H1 (cell line): ENCODE measurements at regions not wholly inside any gene's neighbourhood (a gene's known extent, or its start where the extent isn't known, plus 50 kb on each side); places are given as distances from the start of the nearest gene placed in this dataset.

Experiments used
- CTCF ChIA-PET: fragments of 300-600 bp; sonication (Branson Sonifier 250); formaldehyde crosslinking; loops from one replicate; lab custom pipeline; 2021; ENCODE audit not compliant: partially characterized antibody; lab: Charles Lee
- POLR2A ChIA-PET: fragments of 300-600 bp; sonication (Branson Sonifier 250); formaldehyde crosslinking; loops from one replicate; lab custom pipeline; 2021; ENCODE audit warnings: inconsistent platforms; ENCODE audit not compliant: partially characterized antibody; lab: Charles Lee
- DNase-seq, 2 experiments: peaks; one replicate each; pipeline versions ENCODE4 v3.0.0 to v3.0.0-alpha.2; 2010 to 2022; ENCODE audit warnings: low spot score in 2 of 2, low read depth in 1 of 2, mixed read lengths in 1 of 2
- FAIRE-seq: peaks from 2 replicates; lab custom pipeline; 2011; peaks lifted over from hg19 to GRCh38; lab: Jason Lieb, UNC
- H2AFZ ChIP-seq: 2 replicates; pipeline ENCODE4 v1.8.1; 2012; ENCODE audit warnings: low read length, inconsistent platforms
- H2AK5ac ChIP-seq: 2 replicates; pipeline ENCODE4 v1.6.1; 2013; ENCODE audit warnings: low read depth, low read length
- H2BK120ac ChIP-seq: replicated peaks from 2 replicates; pipeline ENCODE3; 2013; ENCODE audit warnings: low read depth, low read length, inconsistent platforms
- H2BK12ac ChIP-seq: 2 replicates; pipeline ENCODE4 v1.6.1; 2013; ENCODE audit warnings: low read depth, low read length
- H2BK15ac ChIP-seq: 2 replicates; pipeline ENCODE4 v1.6.1; 2013; ENCODE audit warnings: low read length
- H2BK20ac ChIP-seq: 2 replicates; pipeline ENCODE4 v1.6.1; 2013; ENCODE audit warnings: low read length
- H2BK5ac ChIP-seq: 2 replicates; pipeline ENCODE4 v1.6.1; 2013; ENCODE audit warnings: low read depth, low read length
- H3K14ac ChIP-seq: 2 replicates; pipeline ENCODE4 v1.6.1; 2013; ENCODE audit warnings: inconsistent platforms; ENCODE audit not compliant: insufficient read length
- H3K18ac ChIP-seq: 2 replicates; pipeline ENCODE4 v1.6.1; 2013; ENCODE audit warnings: low read length; ENCODE audit errors: extremely low read depth
- H3K23ac ChIP-seq: 2 replicates; pipeline ENCODE4 v1.6.1; 2013; ENCODE audit warnings: inconsistent platforms; ENCODE audit not compliant: insufficient read length
- H3K23me2 ChIP-seq: 2 replicates; pipeline ENCODE4 v1.6.1; 2013; ENCODE audit warnings: low read depth, low read length
- H3K27ac ChIP-seq: 2 replicates; pipeline ENCODE4 v1.6.1; 2011; ENCODE audit warnings: low read depth, low read length, inconsistent platforms
- H3K27me3 ChIP-seq, 4 experiments: replicated peaks in 1 of 4; 1 replicate in 1 of 4; 2 replicates in 3 of 4; pipeline versions ENCODE4 v1.6.1 to v1.8.1; 2011 to 2013; ENCODE audit warnings: low read length in 3 of 4, mild to moderate bottlenecking in 3 of 4, inconsistent platforms in 2 of 4, mixed read lengths in 2 of 4, moderate library complexity in 1 of 4; ENCODE audit not compliant: control insufficient read depth in 3 of 4, insufficient read depth in 3 of 4; ENCODE audit errors: extremely low read depth in 1 of 4
- H3K36me3 ChIP-seq, 4 experiments: 2 replicates each; pipeline versions ENCODE4 v1.6.1 to v1.8.1; 2011 to 2013; ENCODE audit warnings: mild to moderate bottlenecking in 4 of 4, low read length in 3 of 4, moderate library complexity in 2 of 4, control low read depth in 1 of 4, inconsistent platforms in 1 of 4; ENCODE audit not compliant: insufficient read depth in 4 of 4, control insufficient read depth in 2 of 4
- H3K4ac ChIP-seq: replicated peaks from 2 replicates; pipeline ENCODE3; 2013; ENCODE audit warnings: low read length, low read depth, mixed read lengths, inconsistent platforms; ENCODE audit not compliant: insufficient read length
- H3K4me1 ChIP-seq, 4 experiments: replicated peaks in 1 of 4; 1 replicate in 1 of 4; 2 replicates in 3 of 4; pipeline versions ENCODE4 v1.6.1 to v1.8.1; 2011 to 2013; ENCODE audit warnings: low read length in 3 of 4, inconsistent platforms in 2 of 4, mixed read lengths in 1 of 4; ENCODE audit not compliant: insufficient read depth in 4 of 4, control insufficient read depth in 3 of 4
- H3K4me2 ChIP-seq, 2 experiments: 2 replicates each; pipeline versions ENCODE4 v1.6.1 to v1.8.1; 2011 to 2013; ENCODE audit warnings: low read depth in 2 of 2, low read length in 2 of 2, control low read depth in 1 of 2, inconsistent platforms in 1 of 2, mild to moderate bottlenecking in 1 of 2; ENCODE audit not compliant: insufficient read depth in 1 of 2
- H3K4me3 ChIP-seq, 4 experiments: fragments of 200-600, 300-600 bp in 1 of 4; sonication (generic), shearing (Covaris generic), sonication (Bioruptor Twin) in 1 of 4; 2 replicates each; pipeline versions ENCODE4 v1.5.1 to v1.8.1; 2011 to 2016; ENCODE audit warnings: low read length in 4 of 4, low read depth in 3 of 4, control low read depth in 2 of 4, inconsistent platforms in 2 of 4, mild to moderate bottlenecking in 2 of 4, mixed read lengths in 1 of 4, moderate library complexity in 1 of 4; ENCODE audit not compliant: insufficient read depth in 2 of 4; ENCODE audit errors: extremely low read depth in 1 of 4
- H3K56ac ChIP-seq: replicated peaks from 2 replicates; pipeline ENCODE3; 2013; ENCODE audit warnings: low read depth, mild to moderate bottlenecking, mixed read lengths, low read length, inconsistent platforms; ENCODE audit not compliant: insufficient read length
- H3K79me1 ChIP-seq: 2 replicates; pipeline ENCODE4 v1.6.1; 2013; ENCODE audit warnings: low read depth, low read length, control low read depth
- H3K79me2 ChIP-seq, 2 experiments: 2 replicates each; pipeline versions ENCODE4 v1.6.1 to v1.8.1; 2012 to 2013; ENCODE audit warnings: low read length in 2 of 2, mild to moderate bottlenecking in 2 of 2, inconsistent platforms in 1 of 2; ENCODE audit not compliant: insufficient read depth in 2 of 2, control insufficient read depth in 1 of 2
- H3K9ac ChIP-seq, 4 experiments: replicated peaks in 1 of 4; 1 replicate in 1 of 4; 2 replicates in 3 of 4; pipeline versions ENCODE4 v1.6.1 to v1.8.1; 2011 to 2013; ENCODE audit warnings: low read depth in 3 of 4, low read length in 3 of 4, control low read depth in 2 of 4, mild to moderate bottlenecking in 2 of 4, moderate library complexity in 2 of 4, inconsistent platforms in 1 of 4; ENCODE audit errors: extremely low read depth in 1 of 4
- H3K9me3 ChIP-seq, 2 experiments: 2 replicates each; pipeline versions ENCODE4 v1.6.1 to v1.8.1; 2012 to 2013; ENCODE audit warnings: mild to moderate bottlenecking in 2 of 2, moderate library complexity in 2 of 2, control low read depth in 1 of 2, inconsistent platforms in 1 of 2, low read depth in 1 of 2, low read length in 1 of 2, mixed read lengths in 1 of 2; ENCODE audit not compliant: insufficient read depth in 2 of 2
- H4K20me1 ChIP-seq, 2 experiments: replicated peaks in 1 of 2; 2 replicates each; pipeline versions ENCODE3 to v1.8.1; 2011 to 2013; ENCODE audit warnings: inconsistent platforms in 2 of 2, low read length in 2 of 2, mild to moderate bottlenecking in 1 of 2; ENCODE audit not compliant: insufficient read depth in 2 of 2, control insufficient read depth in 1 of 2
- H4K5ac ChIP-seq: 2 replicates; pipeline ENCODE4 v1.6.1; 2013; ENCODE audit warnings: low read length, low read depth, mixed read lengths, inconsistent platforms; ENCODE audit not compliant: insufficient read length
- H4K8ac ChIP-seq: 2 replicates; pipeline ENCODE4 v1.8.0; 2013; ENCODE audit warnings: mild to moderate bottlenecking, moderate library complexity, low read length, inconsistent platforms; ENCODE audit not compliant: insufficient read depth; ENCODE audit errors: extremely low read depth
- H4K91ac ChIP-seq: replicated peaks from 2 replicates; pipeline ENCODE3; 2013; ENCODE audit warnings: low read length, mixed read lengths, inconsistent platforms; ENCODE audit not compliant: insufficient read length
- ZNF274 ChIP-seq: IDR thresholded peaks from 2 replicates; pipeline ENCODE4 v1.7.0; 2012; ENCODE audit warnings: low read length, borderline replicate concordance; ENCODE audit errors: extremely low read depth
- WGBS, 2 experiments: shearing (Covaris generic) in 1 of 2; methylation state at CpG; one replicate each; pipeline versions ENCODE4 v1.1.6 to v1.1.7; 2013 to 2015; ENCODE audit warnings: low lambda C conversion rate in 2 of 2, mixed read lengths in 2 of 2, inconsistent platforms in 1 of 2, low coverage in 1 of 2, missing lambda C conversion rate in 1 of 2; ENCODE audit not compliant: insufficient replicate concordance in 2 of 2, insufficient coverage in 1 of 2, insufficient read length in 1 of 2; ENCODE audit errors: extremely low coverage in 1 of 2, missing lambda C conversion rate in 1 of 2; 5-methylcytosine and 5-hydroxymethylcytosine counted together

GRCh38 chr21:38598413-38598812, 100.1 kb upstream of the ERG start:
- Histone ChIP-seq H2BK5ac (no peak overlapping the region), H4K20me1 (no peaks in the 10 kb centered on the region), H3K27ac (no peak overlapping the region), H2BK15ac (no peak overlapping the region), H4K91ac (no peak overlapping the region), H2BK20ac (no peak overlapping the region), H3K23ac (no peak overlapping the region), H4K5ac (no peak overlapping the region), H3K14ac (no peak overlapping the region), H3K79me2 (no peaks in the 10 kb centered on the region; a peak in 1 of 4 replicates), H3K36me3 (no peaks in the 10 kb centered on the region), H2AK5ac (no peak overlapping the region), H3K4me1 (peaks cover 0 to 5% (median under 1%) of the 10 kb centered on the region in 4 experiments; a peak in 4 of 7 replicates), H2AFZ (no peak overlapping the region), H3K9me3 (no peaks in the 10 kb centered on the region), H3K18ac (no peak overlapping the region), H3K79me1 (no peaks in the 10 kb centered on the region), H3K4ac (no peak overlapping the region), H3K56ac (no peak overlapping the region), H3K27me3 (no peaks in the 10 kb centered on the region; a peak in 1 of 7 replicates), H2BK120ac (no peak overlapping the region), H3K23me2 (no peaks in the 10 kb centered on the region), H4K8ac (peak overlapping the region; percentile 29; the same call in 1 of the 2 replicates), H3K4me3 (no peak overlapping the region), H2BK12ac (no peak overlapping the region), H3K4me2 (no peak overlapping the region), H3K9ac (no peak overlapping the region)
- CTCF ChIA-PET: interaction anchor here (0.8 to 1.3 kb wide), 3 partner anchors 18 to 70 kb away, joined by 3 to 4 read pairs (median 3); no protein-coding TSS in a partner anchor
- TF ChIP-seq ZNF274: no peak
- POLR2A ChIA-PET: no interaction called here
- DNase-seq (no peak), FAIRE-seq (no peak)
- 97% methylated on average over 5 of the region's 5 CpGs; no CpG with 5 or more reads in 1 of the 2 experiments for WGBS, 2 experiments
